H9 (cell line): ENCODE measurements at regions not wholly inside any gene's neighbourhood (a gene's known extent, or its start where the extent isn't known, plus 50 kb on each side); places are given as distances from the start of the nearest gene placed in this dataset.

ENCODE experiments used
- DNase-seq: peaks from one replicate; pipeline ENCODE4 v3.0.0-alpha.2; 2017
- H2AFZ ChIP-seq: one replicate; pipeline ENCODE4 v1.6.1; 2013; ENCODE audit warnings: mild to moderate bottlenecking, low read length, control low read depth, moderate library complexity
- H2AK5ac ChIP-seq: 2 replicates; pipeline ENCODE4 v1.6.1; 2013; ENCODE audit warnings: low read length, control low read depth, mixed read lengths; ENCODE audit not compliant: insufficient read length
- H2BK120ac ChIP-seq: one replicate; pipeline ENCODE4 v1.6.1; 2013; ENCODE audit warnings: low read depth, mild to moderate bottlenecking, low read length, control low read depth, inconsistent platforms; ENCODE audit not compliant: poor library complexity, severe bottlenecking
- H2BK12ac ChIP-seq: 2 replicates; pipeline ENCODE4 v1.6.1; 2013; ENCODE audit warnings: low read length, control low read depth, mixed read lengths, low read depth; ENCODE audit not compliant: insufficient read length
- H2BK15ac ChIP-seq: 2 replicates; pipeline ENCODE4 v1.6.1; 2013; ENCODE audit warnings: low read depth, low read length, control low read depth
- H2BK20ac ChIP-seq: one replicate; pipeline ENCODE4 v1.6.1; 2013; ENCODE audit warnings: low read depth, mild to moderate bottlenecking, low read length, control low read depth, inconsistent platforms; ENCODE audit not compliant: poor library complexity, severe bottlenecking
- H2BK5ac ChIP-seq: 2 replicates; pipeline ENCODE4 v1.6.1; 2013; ENCODE audit warnings: low read length, control low read depth, mixed read lengths; ENCODE audit not compliant: insufficient read length
- H3K14ac ChIP-seq: 2 replicates; pipeline ENCODE4 v1.6.1; 2013; ENCODE audit warnings: low read length, control low read depth; ENCODE audit not compliant: insufficient read depth
- H3K18ac ChIP-seq: 2 replicates; pipeline ENCODE4 v1.6.1; 2013; ENCODE audit warnings: low read depth, mild to moderate bottlenecking, mixed read lengths, low read length, control low read depth; ENCODE audit not compliant: insufficient read length
- H3K23ac ChIP-seq: 2 replicates; pipeline ENCODE4 v1.6.1; 2013; ENCODE audit warnings: low read length, control low read depth, mixed read lengths, low read depth; ENCODE audit not compliant: insufficient read length
- H3K23me2 ChIP-seq: 2 replicates; pipeline ENCODE4 v1.6.1; 2013; ENCODE audit warnings: low read depth, mild to moderate bottlenecking, mixed read lengths, low read length, control low read depth; ENCODE audit not compliant: insufficient read length, poor library complexity, severe bottlenecking
- H3K27ac ChIP-seq: 2 replicates; pipeline ENCODE4 v1.5.1; 2013; ENCODE audit warnings: low read length, control low read depth, mixed read lengths, low read depth; ENCODE audit not compliant: insufficient read length
- H3K27me3 ChIP-seq: 2 replicates; pipeline ENCODE4 v1.6.1; 2013; ENCODE audit warnings: low read length, control low read depth, inconsistent platforms; ENCODE audit not compliant: insufficient read depth
- H3K4ac ChIP-seq: 2 replicates; pipeline ENCODE4 v1.6.1; 2013; ENCODE audit warnings: low read depth, mild to moderate bottlenecking, control low read depth, inconsistent platforms, low read length, moderate library complexity
- H3K4me1 ChIP-seq: 2 replicates; pipeline ENCODE4 v1.6.1; 2013; ENCODE audit warnings: low read length, control low read depth, inconsistent platforms; ENCODE audit not compliant: insufficient read depth
- H3K4me2 ChIP-seq: 2 replicates; pipeline ENCODE4 v1.6.1; 2013; ENCODE audit warnings: low read length, control low read depth, mixed read lengths; ENCODE audit not compliant: insufficient read length, insufficient read depth
- H3K56ac ChIP-seq: 2 replicates; pipeline ENCODE4 v1.6.1; 2013; ENCODE audit warnings: low read depth, mild to moderate bottlenecking, mixed read lengths, low read length, control low read depth; ENCODE audit not compliant: insufficient read length
- H3K79me1 ChIP-seq: 2 replicates; pipeline ENCODE4 v1.6.1; 2013; ENCODE audit warnings: low read depth, mild to moderate bottlenecking, moderate library complexity, low read length, control low read depth, inconsistent platforms; ENCODE audit not compliant: insufficient read depth, poor library complexity, severe bottlenecking
- H3K79me2 ChIP-seq: 2 replicates; pipeline ENCODE4 v1.6.1; 2013; ENCODE audit warnings: low read length, control low read depth, inconsistent platforms; ENCODE audit not compliant: insufficient read depth
- H3K9ac ChIP-seq: 2 replicates; pipeline ENCODE4 v1.6.1; 2013; ENCODE audit warnings: low read length, control low read depth, mixed read lengths; ENCODE audit not compliant: insufficient read length; ENCODE audit errors: extremely low read depth
- H3K9me3 ChIP-seq: one replicate; pipeline ENCODE4 v1.6.1; 2013; ENCODE audit warnings: low read depth, low read length, inconsistent platforms; ENCODE audit not compliant: control insufficient read depth
- H3T11ph ChIP-seq: one replicate; pipeline ENCODE4 v1.6.1; 2013; ENCODE audit warnings: mild to moderate bottlenecking, low read length, control low read depth, inconsistent platforms
- H4K20me1 ChIP-seq: one replicate; pipeline ENCODE4 v1.6.1; 2013; ENCODE audit not compliant: control insufficient read depth, insufficient read length, insufficient read depth
- H4K5ac ChIP-seq: 2 replicates; pipeline ENCODE4 v1.6.1; 2013; ENCODE audit warnings: low read depth, mild to moderate bottlenecking, mixed read lengths, low read length, control low read depth; ENCODE audit not compliant: insufficient read length
- H4K8ac ChIP-seq: replicated peaks from 2 replicates; pipeline ENCODE4 v1.6.1; 2013; ENCODE audit warnings: low read length, control low read depth, mixed read lengths, low read depth; ENCODE audit not compliant: insufficient read length
- H4K91ac ChIP-seq: 2 replicates; pipeline ENCODE4 v1.6.1; 2013; ENCODE audit warnings: low read depth, mild to moderate bottlenecking, moderate library complexity, mixed read lengths, low read length, control low read depth; ENCODE audit not compliant: insufficient read length
- H3K27ac Mint-ChIP-seq, 3 experiments: 2 replicates in 2 of 3; 3 replicates in 1 of 3; pipeline ENCODE4 v1.8.0; 2020 to 2021; ENCODE audit warnings: mixed read lengths in 3 of 3, mild to moderate bottlenecking in 1 of 3, moderate library complexity in 1 of 3
- H3K27me3 Mint-ChIP-seq: 2 replicates; pipeline ENCODE4 v1.8.0; 2021; ENCODE audit warnings: low read depth, mild to moderate bottlenecking, moderate library complexity, mixed read lengths
- H3K36me3 Mint-ChIP-seq, 3 experiments: 2 replicates in 2 of 3; 3 replicates in 1 of 3; pipeline ENCODE4 v1.8.0; 2020 to 2021; ENCODE audit warnings: low read depth in 3 of 3, mixed read lengths in 3 of 3; ENCODE audit not compliant: insufficient read depth in 1 of 3
- H3K4me1 Mint-ChIP-seq, 2 experiments: 2 replicates each; pipeline ENCODE4 v1.8.0; 2020; ENCODE audit warnings: mixed read lengths in 2 of 2
- H3K4me3 Mint-ChIP-seq, 2 experiments: 2 replicates in 1 of 2; 3 replicates in 1 of 2; pipeline ENCODE4 v1.8.0; 2020 to 2021; ENCODE audit warnings: mild to moderate bottlenecking in 2 of 2, mixed read lengths in 2 of 2, moderate library complexity in 1 of 2
- H3K9me3 Mint-ChIP-seq, 2 experiments: 2 replicates in 1 of 2; 3 replicates in 1 of 2; pipeline ENCODE4 v1.8.0; 2020; ENCODE audit warnings: mild to moderate bottlenecking in 2 of 2, mixed read lengths in 2 of 2, moderate library complexity in 1 of 2
- CTCF ChIP-seq: fragments of 200-600 bp; sonication (generic); conservative IDR thresholded peaks from 3 replicates; pipeline ENCODE4 v1.8.0; 2021; ENCODE audit warnings: antibody characterized with exemption, mild to moderate bottlenecking
- WGBS: extraction: QIAGEN DNeasy Blood & Tissue Kit; methylation state at CpG from one replicate; pipeline ENCODE4 v1.1.7; 2013; ENCODE audit warnings: missing lambda C conversion rate, low lambda C conversion rate, mixed read lengths; ENCODE audit not compliant: insufficient read length; ENCODE audit errors: extremely low coverage; 5-methylcytosine and 5-hydroxymethylcytosine counted together

- H3K27me3 ChIP-seq: no peaks in the 10 kb centered on the region
- H3K27ac ChIP-seq: no peak overlapping the region
- no peaks in the 10 kb centered on the region for H3K4me1 ChIP-seq
- no peak overlapping the region for H4K91ac ChIP-seq
- no peak overlapping the region for H3K4me3 Mint-ChIP-seq
- no peak overlapping the region for H2AK5ac ChIP-seq
- peaks cover 1% of the 10 kb centered on the region for H3K27me3 Mint-ChIP-seq
- TF ChIP-seq CTCF: no peak
- no peak overlapping the region for H3K4me2 ChIP-seq
- H3K9ac ChIP-seq: no peak overlapping the region
- H3K79me1 ChIP-seq: no peaks in the 10 kb centered on the region
- H3K27ac Mint-ChIP-seq: no peak overlapping the region; a peak in 1 of 7 replicates
- no peak overlapping the region for H2BK15ac ChIP-seq
- H3T11ph ChIP-seq: no peak overlapping the region
- no peaks in the 10 kb centered on the region for H3K23me2 ChIP-seq
- H2BK12ac ChIP-seq: no peak overlapping the region
- no peak for DNase-seq
- no peak overlapping the region for H4K8ac ChIP-seq
- H3K18ac ChIP-seq: no peak overlapping the region
- H3K23ac ChIP-seq: no peak overlapping the region
- H2BK120ac ChIP-seq: no peak overlapping the region
- H4K20me1 ChIP-seq: no peaks in the 10 kb centered on the region
- H3K9me3 Mint-ChIP-seq: no peaks in the 10 kb centered on the region; a peak in 1 of 5 replicates
- no CpG with 5 or more reads among the region's 2 CpGs for WGBS
- H3K56ac ChIP-seq: no peak overlapping the region
- no peak overlapping the region for H2BK20ac ChIP-seq
- H3K9me3 ChIP-seq: no peaks in the 10 kb centered on the region
- H3K36me3 Mint-ChIP-seq: peaks cover 0 to 1% (median 0%) of the 10 kb centered on the region in 3 experiments; a peak in 1 of 7 replicates
- H3K4ac ChIP-seq: no peak overlapping the region
- H2AFZ ChIP-seq: no peak overlapping the region
- no peak overlapping the region for H4K5ac ChIP-seq
- no peak overlapping the region for H2BK5ac ChIP-seq
- H3K4me1 Mint-ChIP-seq: peaks cover 10 to 14% of the 10 kb centered on the region in 2 experiments
- H3K14ac ChIP-seq: no peak overlapping the region
- H3K79me2 ChIP-seq: no peaks in the 10 kb centered on the region
Measured at GRCh38 chr5:61280761-61281427, 51.2 kb upstream of the ZSWIM6 start.
